ENCODE measurements at regions not wholly inside any gene's neighbourhood (a gene's known extent, or its start where the extent isn't known, plus 50 kb on each side); places are given as distances from the start of the nearest gene placed in this dataset.

- TF ChIP-seq CTCF (conservative IDR thresholded peaks at IDR 0.05; ENCODE audit: low read depth in 2 of 2) (no peak), EZH2phosphoT487 (IDR thresholded peaks at IDR 0.05; ENCODE audit: unreplicated experiment) (no peak), POLR2AphosphoS5 (IDR thresholded peaks at IDR 0.05; ENCODE audit: low read depth) (no peak)
- TF ChIP-seq, protein P1, sequence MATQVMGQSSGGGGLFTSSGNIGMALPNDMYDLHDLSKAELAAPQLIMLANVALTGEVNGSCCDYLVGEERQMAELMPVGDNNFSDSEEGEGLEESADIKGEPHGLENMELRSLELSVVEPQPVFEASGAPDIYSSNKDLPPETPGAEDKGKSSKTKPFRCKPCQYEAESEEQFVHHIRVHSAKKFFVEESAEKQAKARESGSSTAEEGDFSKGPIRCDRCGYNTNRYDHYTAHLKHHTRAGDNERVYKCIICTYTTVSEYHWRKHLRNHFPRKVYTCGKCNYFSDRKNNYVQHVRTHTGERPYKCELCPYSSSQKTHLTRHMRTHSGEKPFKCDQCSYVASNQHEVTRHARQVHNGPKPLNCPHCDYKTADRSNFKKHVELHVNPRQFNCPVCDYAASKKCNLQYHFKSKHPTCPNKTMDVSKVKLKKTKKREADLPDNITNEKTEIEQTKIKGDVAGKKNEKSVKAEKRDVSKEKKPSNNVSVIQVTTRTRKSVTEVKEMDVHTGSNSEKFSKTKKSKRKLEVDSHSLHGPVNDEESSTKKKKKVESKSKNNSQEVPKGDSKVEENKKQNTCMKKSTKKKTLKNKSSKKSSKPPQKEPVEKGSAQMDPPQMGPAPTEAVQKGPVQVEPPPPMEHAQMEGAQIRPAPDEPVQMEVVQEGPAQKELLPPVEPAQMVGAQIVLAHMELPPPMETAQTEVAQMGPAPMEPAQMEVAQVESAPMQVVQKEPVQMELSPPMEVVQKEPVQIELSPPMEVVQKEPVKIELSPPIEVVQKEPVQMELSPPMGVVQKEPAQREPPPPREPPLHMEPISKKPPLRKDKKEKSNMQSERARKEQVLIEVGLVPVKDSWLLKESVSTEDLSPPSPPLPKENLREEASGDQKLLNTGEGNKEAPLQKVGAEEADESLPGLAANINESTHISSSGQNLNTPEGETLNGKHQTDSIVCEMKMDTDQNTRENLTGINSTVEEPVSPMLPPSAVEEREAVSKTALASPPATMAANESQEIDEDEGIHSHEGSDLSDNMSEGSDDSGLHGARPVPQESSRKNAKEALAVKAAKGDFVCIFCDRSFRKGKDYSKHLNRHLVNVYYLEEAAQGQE (IDR thresholded peaks at IDR 0.05; ENCODE audit: unreplicated experiment): no peak
These were observed 414.0 kb upstream of the AMELY start for GRCh38 chrY:7325531-7325930.

Measured in GM23338 (cell line).